Hematopoietic multipotent progenitor cell treated with erythropoietin and hydrocortisone succinate and interleukin-3 and kit ligand, for 4 days (in vitro differentiated cells): ENCODE measurements at regions not wholly inside any gene's neighbourhood (a gene's known extent, or its start where the extent isn't known, plus 50 kb on each side); places are given as distances from the start of the nearest gene placed in this dataset.
"Not testable (repeated sequence)": the region's sequence is repeated elsewhere in the genome, so short reads cannot be mapped to it uniquely, and the experiment has no call there.

Source experiments
- DNase-seq: peaks from one replicate; pipeline ENCODE4 v3.0.0-alpha.2; 2015

DNA sequence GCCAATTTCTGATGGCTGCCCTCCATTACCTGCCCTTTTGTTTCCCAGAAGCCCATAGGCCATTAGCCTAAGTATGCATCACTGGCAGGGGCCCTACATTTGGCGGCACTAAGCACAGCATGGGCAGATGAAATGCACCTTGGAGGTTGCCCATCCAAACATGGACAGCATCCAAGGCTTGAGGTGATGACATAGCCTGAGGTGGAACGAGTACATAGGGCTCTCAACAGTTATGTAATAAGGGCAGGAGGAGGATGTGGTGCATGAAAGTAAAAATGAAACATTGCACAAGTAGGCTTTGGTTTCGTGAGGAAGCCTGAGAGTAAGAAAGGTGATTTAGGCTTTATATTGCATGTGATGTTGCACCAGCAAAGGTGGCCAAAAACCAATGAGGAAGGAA is 148.1 kb downstream of the FAM76B start:
- DNase-seq = peak; percentile 62

DNA sequence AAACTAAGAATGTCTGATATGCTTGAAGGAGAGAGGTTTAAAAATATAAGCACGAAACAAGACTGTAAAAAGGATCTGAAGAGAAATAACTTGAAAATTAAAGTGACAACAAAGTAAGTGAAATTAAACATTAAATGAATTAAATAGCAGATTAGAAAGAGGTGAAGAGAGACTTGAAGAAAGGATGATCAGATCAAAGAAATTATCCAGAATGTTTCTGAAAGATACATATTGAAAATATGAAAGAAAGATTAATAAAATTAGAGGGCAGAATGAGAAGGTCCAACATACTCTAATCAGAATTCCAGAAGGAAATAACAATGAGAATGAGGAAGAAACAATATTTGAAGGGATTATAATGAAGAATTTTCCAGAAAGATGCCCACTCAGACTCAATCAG is 151.1 kb downstream of the FAM76B start:
- DNase-seq = no peak

DNA sequence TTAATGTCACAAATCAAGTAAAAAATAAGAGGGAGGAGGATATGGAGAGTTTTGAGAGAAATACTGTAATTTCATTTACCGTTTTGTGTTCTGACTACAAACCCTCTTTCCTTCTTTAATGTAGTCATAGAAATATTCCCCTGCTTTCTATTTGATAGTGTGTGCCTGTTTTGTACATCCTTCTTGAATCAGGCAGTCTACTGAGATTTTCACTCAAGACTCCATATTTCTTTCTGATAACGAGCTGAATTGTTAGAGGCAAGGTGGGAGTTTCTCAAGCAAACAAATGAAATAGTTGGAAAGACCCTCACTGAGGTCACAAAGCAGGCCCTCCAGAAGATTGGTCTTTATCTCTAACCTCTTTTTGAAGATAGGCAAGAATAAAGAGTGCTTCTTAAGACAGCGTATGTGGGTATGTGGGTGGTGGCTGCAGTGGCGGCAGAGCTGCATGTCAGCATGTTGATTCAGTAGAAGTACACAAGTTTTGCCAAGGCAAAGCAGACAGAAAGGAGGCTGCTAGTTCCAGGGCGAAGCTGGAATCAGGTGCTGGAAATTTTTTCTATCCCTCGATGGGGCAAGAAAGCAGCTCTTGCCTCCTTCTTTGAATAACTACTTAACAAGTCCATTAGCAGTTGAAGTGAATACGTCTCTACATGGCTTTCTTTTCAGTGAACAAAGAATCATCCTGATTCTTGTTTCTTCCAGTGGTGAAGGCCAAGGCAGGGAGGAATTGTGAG is 164.2 kb downstream of the FAM76B start:
- no peak for DNase-seq

DNA sequence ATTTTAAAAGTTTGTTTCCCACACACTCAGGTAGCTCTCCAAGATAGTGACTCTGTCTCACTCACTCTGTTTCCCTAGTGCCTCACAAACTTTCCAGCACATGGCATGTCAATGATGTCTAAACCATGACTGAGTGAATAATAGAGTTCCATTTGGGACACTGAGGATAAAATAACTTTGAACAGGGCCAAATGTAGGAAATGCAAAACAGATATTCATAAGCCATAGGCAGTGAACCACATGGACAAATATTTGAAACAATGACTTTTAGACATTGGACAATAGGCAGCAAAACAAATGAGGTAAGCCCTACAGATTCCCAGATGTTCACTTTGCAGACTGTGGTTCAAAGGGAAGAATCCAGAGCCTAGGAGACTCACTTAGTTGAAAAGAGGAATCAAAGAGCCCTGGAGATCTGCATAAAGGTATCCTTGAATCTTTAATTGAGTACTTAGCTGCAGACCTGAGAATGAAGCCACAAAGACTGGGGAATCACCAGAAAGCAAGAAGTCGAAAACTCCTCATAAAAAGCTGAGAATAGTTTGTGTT is 173.3 kb downstream of the FAM76B start:
- no peak for DNase-seq

GRCh38 chr11:95611827-95612226 is 177.8 kb downstream of the FAM76B start:
- DNase-seq = no peak

- not testable (repeated sequence) for DNase-seq
Observed at GRCh38 chr11:95610185-95610584, 179.4 kb downstream of the FAM76B start.

DNA sequence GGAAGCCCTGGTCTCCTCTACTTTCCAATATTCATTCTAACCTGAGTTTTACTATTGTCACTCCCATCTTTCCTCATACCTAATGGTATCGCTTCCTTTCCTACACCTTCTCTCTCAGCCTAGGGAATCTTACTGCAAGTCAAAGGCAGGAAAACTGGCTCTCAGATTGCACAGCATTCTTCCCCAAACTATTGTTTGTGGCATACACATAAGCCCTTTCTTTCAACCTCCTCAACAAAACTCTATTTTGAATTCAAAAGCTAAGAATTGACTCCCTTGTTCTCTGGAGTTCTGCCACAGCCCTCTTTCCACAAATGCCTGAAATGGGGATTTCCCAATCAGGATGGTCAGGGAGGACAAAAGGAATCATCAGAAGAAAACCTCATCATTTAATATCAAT is 181.5 kb downstream of the FAM76B start:
- no peak for DNase-seq

DNA sequence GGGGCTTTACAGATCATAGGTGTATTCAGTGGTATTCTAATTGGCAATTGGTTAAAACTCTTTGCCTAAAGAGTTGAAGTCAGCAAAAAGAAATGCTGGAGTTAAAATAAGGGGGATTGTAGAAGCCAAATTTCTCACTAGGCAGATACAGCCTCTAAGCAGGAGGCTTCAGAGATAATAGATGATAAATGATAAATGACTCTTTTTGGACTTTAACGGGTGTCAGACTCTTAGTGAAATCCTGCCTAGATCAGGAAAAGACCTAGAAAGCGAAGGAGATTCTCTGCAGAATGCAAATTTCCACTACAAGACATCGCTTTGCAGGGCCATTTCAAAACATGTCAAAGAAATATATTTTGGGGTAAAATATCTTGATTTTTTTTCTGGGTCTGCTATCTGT is 182.8 kb downstream of the FAM76B start:
- no peak for DNase-seq

DNA sequence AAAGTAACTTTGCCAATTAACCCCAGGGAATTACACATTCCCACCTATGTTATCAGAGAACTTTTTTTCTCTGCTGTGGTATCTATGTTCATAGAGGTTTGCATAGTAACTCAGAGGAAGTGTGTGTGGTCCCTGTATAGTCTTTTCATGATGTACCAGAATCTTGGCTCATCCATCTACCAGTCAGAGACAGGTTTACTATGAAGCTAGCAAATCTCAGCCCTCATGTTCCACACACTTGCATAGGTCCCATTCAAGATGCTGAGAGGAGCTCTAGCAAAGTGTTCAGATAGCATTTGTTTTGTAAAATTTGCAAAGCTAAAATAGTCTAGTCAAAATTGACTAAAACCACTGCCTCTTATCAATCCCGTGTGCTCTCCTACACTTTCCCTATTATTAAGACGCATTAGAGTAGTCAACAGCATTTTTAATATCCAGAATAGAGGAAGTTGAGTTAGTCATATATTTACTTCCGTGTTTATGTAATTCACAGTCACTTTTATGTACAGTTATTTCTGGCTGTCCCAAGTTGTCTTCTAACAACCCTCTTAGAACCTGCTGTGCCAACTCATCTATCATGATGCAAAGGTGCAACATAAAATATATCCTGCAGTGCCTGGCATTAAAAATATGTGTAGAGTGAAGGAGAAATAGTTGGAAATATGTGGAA is 184.2 kb downstream of the FAM76B start:
- peak; percentile 37 for DNase-seq

- no peak for DNase-seq
Observed at GRCh38 chr11:95599959-95600586, 189.5 kb downstream of the FAM76B start.

DNA sequence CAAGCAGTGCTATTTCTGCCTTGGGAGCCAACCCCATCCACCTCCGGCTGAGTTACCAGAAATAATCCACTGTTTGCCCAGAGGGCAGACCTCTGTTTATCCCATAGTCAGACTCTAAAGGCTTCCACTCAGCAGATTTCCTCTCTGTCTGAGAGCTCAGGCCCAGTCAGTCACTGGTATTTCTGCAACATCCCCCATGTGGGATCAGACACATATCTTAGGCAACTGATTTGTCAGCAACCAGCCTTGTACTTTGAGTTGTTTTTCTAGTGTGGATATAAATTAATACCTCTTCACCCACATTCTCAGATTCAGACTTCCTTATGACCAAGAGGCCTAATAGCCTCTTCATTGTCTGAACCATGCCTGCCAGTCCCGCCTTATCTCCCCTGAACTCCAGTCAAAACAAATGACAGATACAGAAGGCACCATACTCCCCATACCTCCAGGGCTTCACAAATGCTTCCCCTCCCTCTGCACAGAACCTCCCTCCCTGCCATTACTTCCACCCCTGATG is 193.6 kb downstream of the FAM76B start:
- DNase-seq = no peak

GRCh38 chr11:95595541-95595940 is 194.0 kb downstream of the FAM76B start:
- no peak for DNase-seq

GRCh38 chr11:95593111-95593510 is 196.5 kb downstream of the FAM76B start:
- DNase-seq = no peak

DNA sequence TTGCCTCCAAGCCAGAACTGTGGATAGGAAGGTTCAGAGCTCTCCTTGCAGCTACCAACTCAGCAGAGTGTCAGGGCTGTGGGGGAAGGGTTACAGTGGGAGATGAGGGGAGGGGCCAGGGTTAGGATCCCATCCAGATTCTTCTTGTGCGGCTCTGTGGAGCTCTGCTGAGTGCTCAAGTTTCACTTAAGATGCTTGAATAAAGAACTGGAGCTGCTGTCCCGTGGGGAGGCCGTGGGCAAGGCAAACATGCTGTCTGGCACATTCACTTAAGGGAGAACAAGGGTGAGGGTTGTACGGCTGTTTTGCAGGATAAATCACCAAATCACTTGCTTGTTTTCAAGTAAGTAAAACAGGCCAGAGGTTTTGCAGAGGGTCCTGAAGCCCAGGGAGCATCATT is 197.1 kb downstream of the FAM76B start:
- DNase-seq = no peak

DNA sequence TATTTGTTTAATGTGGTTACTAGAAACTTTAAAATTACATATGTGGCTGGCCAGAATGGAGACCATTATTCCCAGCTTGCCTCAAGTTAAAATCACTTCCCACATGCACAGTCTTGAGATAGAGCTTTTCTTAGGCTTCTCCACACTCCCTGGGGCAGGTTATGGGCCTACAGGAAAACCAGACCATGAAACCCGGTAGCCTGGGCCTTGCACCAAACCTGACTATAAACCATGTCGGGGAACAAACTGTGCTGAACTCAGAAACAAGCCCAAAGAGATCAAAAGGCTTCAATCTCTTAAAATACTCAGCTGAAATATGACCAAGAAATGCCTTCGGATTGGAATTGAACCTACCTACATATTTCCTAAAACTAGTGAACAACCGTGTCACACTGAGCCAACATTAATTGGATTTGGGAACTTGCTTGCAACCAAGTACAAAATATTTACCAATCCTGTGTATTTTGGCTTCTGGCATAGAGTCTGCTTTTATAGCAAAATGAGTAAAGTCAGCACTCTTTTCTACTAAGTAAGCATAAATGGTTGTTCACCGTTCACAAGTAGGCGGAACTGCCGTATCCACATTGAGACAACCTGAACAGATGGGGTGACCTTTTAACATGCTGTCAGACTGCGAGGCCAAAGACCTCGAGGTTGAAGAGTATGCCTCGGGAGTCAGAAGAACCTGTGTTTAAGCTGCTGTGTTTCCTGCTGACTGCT is 199.5 kb downstream of the FAM76B start:
- no peak for DNase-seq

DNA sequence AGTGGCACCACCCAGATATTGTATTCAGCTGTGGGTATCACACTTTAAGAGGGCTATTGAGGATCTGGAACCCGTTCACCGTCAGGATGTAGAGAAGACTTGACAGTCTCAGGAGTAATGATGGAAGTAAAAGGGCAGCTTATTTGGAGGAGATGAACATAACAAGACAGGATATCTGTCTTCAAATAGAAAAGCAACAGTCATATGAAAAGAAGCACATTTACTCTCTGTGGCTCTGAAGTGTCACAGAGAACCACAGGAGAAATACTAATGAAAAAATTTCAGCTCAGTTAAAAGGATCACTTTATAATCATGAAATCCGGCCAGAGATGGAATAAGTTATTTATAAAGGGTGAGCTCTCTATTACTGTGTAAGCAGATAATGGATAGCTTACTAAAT is 200.8 kb downstream of the FAM76B start:
- DNase-seq = no peak

- no peak for DNase-seq
Observed at GRCh38 chr11:95586661-95587060, 202.9 kb downstream of the FAM76B start.

GRCh38 chr11:95586155-95586554 is 203.4 kb downstream of the FAM76B start:
- no peak for DNase-seq

DNA sequence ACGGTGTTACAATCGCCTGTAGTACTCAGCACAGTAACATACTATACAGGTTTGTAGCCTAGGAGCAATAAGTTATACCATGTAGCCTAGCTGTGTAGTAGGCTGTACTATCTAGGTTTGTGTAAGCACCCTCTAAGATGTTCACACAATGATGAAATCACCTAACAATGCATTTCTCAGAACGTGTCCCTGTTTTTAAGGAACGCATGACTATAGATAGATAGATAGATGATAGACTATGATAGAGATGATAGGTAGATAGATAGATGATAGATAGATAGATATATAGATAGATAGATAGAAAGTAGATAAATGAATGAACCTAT is 203.9 kb downstream of the FAM76B start:
- no peak for DNase-seq

DNA sequence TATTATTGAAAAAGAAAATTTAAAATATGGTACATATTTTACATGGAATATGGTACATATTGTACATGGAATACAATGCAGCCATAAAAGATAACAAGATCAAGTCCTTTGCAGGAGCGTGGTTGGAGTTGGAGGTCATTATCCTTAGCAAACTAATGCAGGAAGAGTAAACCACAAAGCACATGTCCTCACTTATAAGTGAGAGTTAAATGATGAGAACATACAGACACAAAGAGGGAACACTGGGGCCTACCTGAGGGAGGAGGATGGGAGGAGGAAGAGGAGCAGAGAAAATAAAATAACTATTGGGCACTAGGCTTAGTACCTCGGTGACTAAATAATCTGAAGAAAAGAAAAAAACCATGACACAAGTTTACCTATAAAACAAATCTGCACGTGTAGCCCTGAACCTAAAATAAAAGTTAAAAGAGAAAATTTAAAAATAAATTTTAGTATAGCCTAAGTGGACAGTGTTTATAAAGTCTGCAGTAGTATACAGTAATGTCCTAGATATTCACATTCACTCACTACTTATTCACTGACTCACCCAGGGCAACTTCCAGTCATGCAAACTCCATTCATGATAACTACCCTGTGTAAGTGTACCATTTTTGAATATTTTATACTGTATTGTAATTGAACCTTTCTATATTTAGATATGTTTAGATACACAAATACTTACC is 204.4 kb downstream of the FAM76B start:
- no peak for DNase-seq

GRCh38 chr11:95584589-95584988 is 205.0 kb downstream of the FAM76B start:
- no peak for DNase-seq

DNA sequence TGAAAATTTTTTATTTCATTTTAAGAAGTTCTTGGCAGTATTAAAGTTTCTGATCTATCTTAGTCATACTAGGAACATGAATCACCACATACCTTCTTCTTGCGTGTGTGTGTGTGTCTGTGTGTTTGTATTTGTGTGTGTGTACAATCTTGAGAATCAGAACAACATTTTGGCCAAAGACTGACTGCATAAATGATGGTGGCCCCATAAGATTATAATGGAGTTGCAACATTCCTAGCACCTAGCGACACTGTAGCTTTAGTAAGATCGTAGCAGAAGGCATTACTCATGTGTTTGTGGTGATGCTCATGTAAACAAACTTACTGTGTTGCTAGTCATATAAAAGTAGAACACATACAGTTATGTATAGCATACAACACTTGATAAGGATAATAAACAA is 205.4 kb downstream of the FAM76B start:
- DNase-seq = no peak
